HepG2 (cell line): ENCODE measurements at regions not wholly inside any gene's neighbourhood (a gene's known extent, or its start where the extent isn't known, plus 50 kb on each side); places are given as distances from the start of the nearest gene placed in this dataset.

ENCODE experiments used
- ATAC-seq: fragments of 200-7000 bp; cut with Tn5 transposase; 3 replicates; pipeline ENCODE4 v1.9.1; 2020; ENCODE audit warnings: mild to moderate bottlenecking, moderate library complexity
- BruUV-seq: library from RNA; stranded (reverse); fragments of 400-500 nt; replicated peaks from 2 replicates; lab custom pipeline; 2021; lab: Mats Ljungman, UMichigan
- CTCF ChIA-PET: fragments of 300-600 bp; formaldehyde crosslinking; extraction: SDS; loops from one replicate; lab custom pipeline; 2021; ENCODE audit warnings: low total read pairs, inconsistent platforms, low intra/inter-chr PET ratio; lab: Yijun Ruan, JAX
- POLR2A ChIA-PET: fragments of 350-600 bp; sonication (Branson Sonifier 250); formaldehyde crosslinking; loops from one replicate; lab custom pipeline; 2020; ENCODE audit warnings: antibody characterized with exemption, inconsistent platforms; lab: Yijun Ruan, JAX
- DNase-seq: peaks from one replicate; pipeline ENCODE4 v3.0.0-alpha.2; 2015; ENCODE audit warnings: low spot score
- FAIRE-seq: peaks from 3 replicates; lab custom pipeline; 2011; peaks lifted over from hg19 to GRCh38; lab: Jason Lieb, UNC
- H2AFZ ChIP-seq: one replicate; pipeline ENCODE4 v1.6.1; 2011; ENCODE audit warnings: low read length, inconsistent platforms
- H3K27ac ChIP-seq: fragments of 300-600 bp; 3 replicates; pipeline ENCODE4 v1.8.0; 2011; ENCODE audit warnings: mixed run types, mild to moderate bottlenecking, mixed read lengths, low read length, inconsistent platforms; ENCODE audit not compliant: insufficient read depth; ENCODE audit errors: extremely low read length
- H3K27me3 ChIP-seq, 2 experiments: fragments of 200-600 bp in 1 of 2; 2 replicates in 1 of 2; 3 replicates in 1 of 2; pipeline versions ENCODE4 v1.6.0 to v1.8.0; 2011; ENCODE audit warnings: low read length in 2 of 2, mild to moderate bottlenecking in 2 of 2, moderate library complexity in 2 of 2, inconsistent platforms in 1 of 2; ENCODE audit not compliant: insufficient read depth in 2 of 2, control insufficient read depth in 1 of 2
- H3K36me3 ChIP-seq, 2 experiments: fragments of 200-600 bp in 1 of 2; replicated peaks in 1 of 2; 2 replicates in 1 of 2; 3 replicates in 1 of 2; pipeline versions ENCODE4 v1.5.1 to v1.8.0; 2011; ENCODE audit warnings: low read length in 2 of 2, inconsistent platforms in 1 of 2; ENCODE audit not compliant: insufficient read depth in 2 of 2, control insufficient read depth in 1 of 2
- H3K4me1 ChIP-seq: 2 replicates; pipeline ENCODE4 v1.5.1; 2012; ENCODE audit warnings: low read length, inconsistent platforms; ENCODE audit not compliant: insufficient read depth
- H3K4me2 ChIP-seq: 2 replicates; pipeline ENCODE4 v1.6.0; 2011; ENCODE audit warnings: low read depth, low read length, inconsistent platforms
- H3K4me3 ChIP-seq, 3 experiments: fragments of 200-600 bp in 1 of 3; sonication (generic), shearing (Covaris generic) in 1 of 3; replicated peaks in 1 of 3; 2 replicates each; pipeline ENCODE4 v1.5.1; 2011 to 2016; ENCODE audit warnings: low read length in 3 of 3, inconsistent platforms in 2 of 3, low read depth in 2 of 3, mild to moderate bottlenecking in 2 of 3, control low read depth in 1 of 3, mixed read lengths in 1 of 3; ENCODE audit not compliant: insufficient read depth in 1 of 3
- H3K79me2 ChIP-seq: one replicate; pipeline ENCODE4 v1.6.1; 2011; ENCODE audit warnings: low read length, inconsistent platforms; ENCODE audit not compliant: insufficient read depth
- H3K9ac ChIP-seq: 2 replicates; pipeline ENCODE4 v1.6.0; 2011; ENCODE audit warnings: mild to moderate bottlenecking, low read depth, low read length, inconsistent platforms; ENCODE audit not compliant: insufficient read depth
- H3K9me3 ChIP-seq: 2 replicates; pipeline ENCODE4 v1.5.1; 2012; ENCODE audit warnings: mild to moderate bottlenecking, low read length
- H4K20me1 ChIP-seq: 2 replicates; pipeline ENCODE4 v1.6.0; 2011; ENCODE audit warnings: inconsistent platforms, mild to moderate bottlenecking, low read length, moderate library complexity; ENCODE audit not compliant: insufficient read depth
- ATRX ChIP-seq: sonication (generic); formaldehyde crosslinking; IDR thresholded peaks from 2 replicates; pipeline ENCODE4 v1.4.0; 2020; ENCODE audit warnings: missing genetic modification reagents, borderline replicate concordance
- MEIS2 ChIP-seq: sonication (generic); formaldehyde crosslinking; IDR thresholded peaks from 2 replicates; pipeline ENCODE4 v1.9.0; 2021; ENCODE audit warnings: mild to moderate bottlenecking, missing genetic modification reagents
- POGZ ChIP-seq: sonication (generic); formaldehyde crosslinking; IDR thresholded peaks from 2 replicates; pipeline ENCODE4 v1.4.0; 2020; ENCODE audit warnings: mild to moderate bottlenecking, missing genetic modification reagents
- SIN3B ChIP-seq: fragments of 150-350 bp; IDR thresholded peaks from 2 replicates; pipeline ENCODE4 v1.6.1; 2014; ENCODE audit warnings: low read length
- SNAI1 ChIP-seq: sonication (generic); formaldehyde crosslinking; IDR thresholded peaks from 2 replicates; pipeline ENCODE4 v1.5.0; 2020; ENCODE audit warnings: mild to moderate bottlenecking, missing genetic modification reagents, borderline replicate concordance
- TCF12 ChIP-seq, 2 experiments: fragments of 450-650 bp in 1 of 2; sonication (generic) in 1 of 2; formaldehyde crosslinking in 1 of 2; IDR thresholded peaks; 2 replicates each; pipeline versions ENCODE4 v1.6.1 to v1.8.0; 2017 to 2022; ENCODE audit warnings: antibody characterized with exemption in 1 of 2, mild to moderate bottlenecking in 1 of 2, missing genetic modification reagents in 1 of 2, moderate library complexity in 1 of 2
- ZBTB33 ChIP-seq: sonication (generic); formaldehyde crosslinking; IDR thresholded peaks from 2 replicates; pipeline ENCODE4 v1.4.0; 2020; ENCODE audit warnings: missing genetic modification reagents
- ZBTB49 ChIP-seq: sonication (generic); formaldehyde crosslinking; IDR thresholded peaks from 2 replicates; pipeline ENCODE4 v1.4.0; 2020; ENCODE audit warnings: missing genetic modification reagents, borderline replicate concordance
- ZNF253 ChIP-seq: sonication (generic); formaldehyde crosslinking; IDR thresholded peaks from 2 replicates; pipeline ENCODE4 v1.8.0; 2022; ENCODE audit warnings: mild to moderate bottlenecking, missing genetic modification reagents, borderline replicate concordance
- ZNF484 ChIP-seq: sonication (generic); formaldehyde crosslinking; IDR thresholded peaks from 2 replicates; pipeline ENCODE4 v1.5.1; 2020; ENCODE audit warnings: mild to moderate bottlenecking, low read depth, missing genetic modification reagents, borderline replicate concordance
- ZNF737 ChIP-seq: sonication (generic); formaldehyde crosslinking; IDR thresholded peaks from 2 replicates; pipeline ENCODE4 v1.5.0; 2020; ENCODE audit warnings: missing genetic modification reagents, mild to moderate bottlenecking, borderline replicate concordance
- WGBS: methylation state at CpG from one replicate; pipeline ENCODE4 v1.1.6; 2017; ENCODE audit warnings: low lambda C conversion rate; 5-methylcytosine and 5-hydroxymethylcytosine counted together
- in situ Hi-C: cut with HindIII; loops from 2 replicates; pipeline ENCODE4 v1.10.0; 2017; ENCODE audit warnings: low pct_unique_long_range_greater_than_20kb; ENCODE audit not compliant: extremely low pct_ligation_motif_present
- intact Hi-C: fragments of 100-400 bp; cut with micrococcal nuclease; formaldehyde crosslinking; loops from one replicate; pipeline ENCODE4 v1.10.0; 2022; ENCODE audit not compliant: unreplicated experiment

GRCh38 chr5:113800686-113801085, 287.2 kb downstream of the YTHDC2 start (continued):
- TF ChIP-seq ZBTB49 (CRISPR knock-in tag) (no peak), ATRX (CRISPR knock-in tag) (no peak), ZNF737 (no peak), TCF12 (IDR thresholded peaks at IDR 0.05) (no peak), TCF12 (CRISPR knock-in tag; IDR thresholded peaks at IDR 0.05) (no peak), SNAI1 (CRISPR knock-in tag) (no peak), ZNF253 (CRISPR knock-in tag) (no peak), POGZ (CRISPR knock-in tag) (no peak), ZNF484 (CRISPR knock-in tag) (no peak), SIN3B (no peak)

- POLR2A ChIA-PET = no interaction called here
These were observed 290.8 kb downstream of the YTHDC2 start for GRCh38 chr5:113804264-113804663.

More at GRCh38 chr5:113804264-113804663, 290.8 kb downstream of the YTHDC2 start:
- no peak overlapping the region for H3K9ac ChIP-seq
- H3K4me2 ChIP-seq = no peak overlapping the region
- 40% methylated on average over 4 of the region's 4 CpGs for WGBS
- FAIRE-seq (no peak), ATAC-seq (no peak), DNase-seq (no peak)
- H3K4me3 ChIP-seq = no peak overlapping the region
- CTCF ChIA-PET = no interaction called here
- no peaks in the 10 kb centered on the region for H3K9me3 ChIP-seq
- H4K20me1 ChIP-seq = no peaks in the 10 kb centered on the region
- no peaks in the 10 kb centered on the region for H3K79me2 ChIP-seq
- no peaks in the 10 kb centered on the region for H3K36me3 ChIP-seq
- in situ Hi-C loops = no loop called here
- no peak overlapping the region for H3K27ac ChIP-seq
- no TSS peak for BruUV-seq
- intact Hi-C loops = no loop called here
- TF ChIP-seq ZBTB33 (CRISPR knock-in tag) (no peak), MEIS2 (CRISPR knock-in tag) (no peak)
- H3K4me1 ChIP-seq = no peaks in the 10 kb centered on the region
- no peak overlapping the region for H2AFZ ChIP-seq
- no peaks in the 10 kb centered on the region; a peak in 1 of 5 replicates for H3K27me3 ChIP-seq
